ENCODE measurements at regions not wholly inside any gene's neighbourhood (a gene's known extent, or its start where the extent isn't known, plus 50 kb on each side); places are given as distances from the start of the nearest gene placed in this dataset.

- TF ChIP-seq POLR2AphosphoS5 (IDR thresholded peaks at IDR 0.05; ENCODE audit: low read depth, low read length) (no peak), PAX5 (IDR thresholded peaks at IDR 0.05; ENCODE audit: insufficient read depth, low read length, severe bottlenecking) (no peak)
Observed at GRCh38 chr22:44385296-44385610, 72.5 kb upstream of the SHISAL1 start.
